KMS-11 (cell line): ENCODE measurements at regions not wholly inside any gene's neighbourhood (a gene's known extent, or its start where the extent isn't known, plus 50 kb on each side); places are given as distances from the start of the nearest gene placed in this dataset.

Experiments
- H2AFZ ChIP-seq: fragments of 200-600 bp; sonication (generic); 2 replicates; pipeline ENCODE4 v1.6.1; 2016; ENCODE audit warnings: antibody characterized with exemption, mixed run types, low read depth
- H3K27ac ChIP-seq: fragments of 200-600 bp; sonication (generic); 2 replicates; pipeline ENCODE4 v1.6.1; 2016; ENCODE audit warnings: mild to moderate bottlenecking, mixed run types
- H3K27me3 ChIP-seq: fragments of 200-600 bp; sonication (generic); 2 replicates; pipeline ENCODE4 v1.6.1; 2017; ENCODE audit warnings: mild to moderate bottlenecking, low read depth, mixed run types, moderate library complexity; ENCODE audit not compliant: insufficient read depth
- H3K36me3 ChIP-seq: fragments of 200-600 bp; sonication (generic); 2 replicates; pipeline ENCODE4 v1.6.1; 2017; ENCODE audit warnings: mild to moderate bottlenecking, mixed run types; ENCODE audit not compliant: insufficient read depth
- H3K4me1 ChIP-seq: fragments of 200-600 bp; sonication (generic); 2 replicates; pipeline ENCODE4 v1.6.1; 2016; ENCODE audit warnings: mild to moderate bottlenecking, low read depth, mixed run types; ENCODE audit not compliant: poor library complexity, severe bottlenecking
- H3K4me2 ChIP-seq: fragments of 200-600 bp; sonication (generic); 2 replicates; pipeline ENCODE4 v1.7.0; 2016; ENCODE audit warnings: mild to moderate bottlenecking, mixed run types
- H3K4me3 ChIP-seq: fragments of 200-600 bp; sonication (generic); IDR thresholded peaks from 2 replicates; pipeline ENCODE4 v1.6.1; 2017; ENCODE audit warnings: low read depth, low read length, mixed read lengths; ENCODE audit not compliant: insufficient read depth
- H3K79me2 ChIP-seq: fragments of 200-600 bp; sonication (generic); 2 replicates; pipeline ENCODE4 v1.6.1; 2016; ENCODE audit warnings: low read depth, mixed run types; ENCODE audit not compliant: insufficient read depth
- H3K9ac ChIP-seq: fragments of 200-600 bp; sonication (generic); 2 replicates; pipeline ENCODE4 v1.6.1; 2016; ENCODE audit warnings: mild to moderate bottlenecking, mixed run types
- H4K20me1 ChIP-seq: fragments of 200-600 bp; sonication (generic); 2 replicates; pipeline ENCODE4 v1.6.1; 2016; ENCODE audit warnings: mild to moderate bottlenecking, mixed run types; ENCODE audit not compliant: insufficient read depth
- TF ChIP-seq, protein P1 (sequence below): fragments of 200-600 bp; sonication (generic); conservative IDR thresholded peaks from 2 replicates; pipeline ENCODE4 v1.6.1; 2017; ENCODE audit warnings: low read depth, mild to moderate bottlenecking, antibody characterized with exemption, low read length, moderate library complexity, mixed read lengths

DNA sequence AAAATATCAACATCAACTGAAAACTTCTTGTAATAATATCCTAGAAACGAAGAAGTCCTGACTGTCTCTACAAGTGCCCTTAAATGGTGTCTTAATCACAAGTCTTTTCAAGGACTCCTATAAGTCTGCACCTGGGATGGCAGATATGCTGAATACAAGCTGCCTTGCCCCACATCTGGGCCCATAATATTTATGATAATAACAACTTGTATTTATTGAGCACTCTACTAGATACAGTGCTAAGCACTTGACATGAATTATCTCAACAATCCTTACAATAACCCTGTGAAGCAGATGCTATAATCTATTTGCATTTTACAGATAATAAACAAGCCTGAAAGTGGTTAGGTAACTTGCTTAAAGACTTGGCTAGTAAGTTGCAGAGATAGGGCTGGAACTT is 78.0 kb upstream of the ZNF648 start:
- no peaks in the 10 kb centered on the region for H4K20me1 ChIP-seq
- H3K27me3 ChIP-seq = no peaks in the 10 kb centered on the region
- H3K27ac ChIP-seq = no peak overlapping the region
- no peaks in the 10 kb centered on the region for H3K79me2 ChIP-seq
- H3K9ac ChIP-seq = no peak overlapping the region
- H3K4me1 ChIP-seq = peaks cover 5% of the 10 kb centered on the region
- no peak overlapping the region for H2AFZ ChIP-seq
- H3K4me2 ChIP-seq = no peak overlapping the region
- no peaks in the 10 kb centered on the region for H3K36me3 ChIP-seq
- TF ChIP-seq, protein P1, sequence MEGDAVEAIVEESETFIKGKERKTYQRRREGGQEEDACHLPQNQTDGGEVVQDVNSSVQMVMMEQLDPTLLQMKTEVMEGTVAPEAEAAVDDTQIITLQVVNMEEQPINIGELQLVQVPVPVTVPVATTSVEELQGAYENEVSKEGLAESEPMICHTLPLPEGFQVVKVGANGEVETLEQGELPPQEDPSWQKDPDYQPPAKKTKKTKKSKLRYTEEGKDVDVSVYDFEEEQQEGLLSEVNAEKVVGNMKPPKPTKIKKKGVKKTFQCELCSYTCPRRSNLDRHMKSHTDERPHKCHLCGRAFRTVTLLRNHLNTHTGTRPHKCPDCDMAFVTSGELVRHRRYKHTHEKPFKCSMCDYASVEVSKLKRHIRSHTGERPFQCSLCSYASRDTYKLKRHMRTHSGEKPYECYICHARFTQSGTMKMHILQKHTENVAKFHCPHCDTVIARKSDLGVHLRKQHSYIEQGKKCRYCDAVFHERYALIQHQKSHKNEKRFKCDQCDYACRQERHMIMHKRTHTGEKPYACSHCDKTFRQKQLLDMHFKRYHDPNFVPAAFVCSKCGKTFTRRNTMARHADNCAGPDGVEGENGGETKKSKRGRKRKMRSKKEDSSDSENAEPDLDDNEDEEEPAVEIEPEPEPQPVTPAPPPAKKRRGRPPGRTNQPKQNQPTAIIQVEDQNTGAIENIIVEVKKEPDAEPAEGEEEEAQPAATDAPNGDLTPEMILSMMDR = no peak
- no peak overlapping the region for H3K4me3 ChIP-seq

DNA sequence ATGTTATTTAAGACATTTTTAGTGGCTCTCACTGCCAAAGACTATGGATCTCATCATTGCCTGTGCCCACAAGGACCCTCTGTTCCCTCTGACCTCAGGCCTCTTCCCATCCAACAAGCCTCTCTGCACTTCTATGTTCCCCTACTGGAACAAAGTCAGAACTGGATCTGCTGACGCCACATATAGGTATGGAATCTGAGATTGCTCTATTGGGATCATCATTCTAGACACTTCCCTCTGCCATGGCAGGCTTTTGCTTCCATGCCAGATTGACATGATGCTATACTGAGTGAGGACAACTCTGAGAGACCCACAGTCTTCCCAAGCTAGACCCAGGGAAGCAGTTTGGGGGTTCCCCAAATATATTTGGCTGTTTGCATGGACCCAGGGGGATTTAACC is 76.0 kb upstream of the ZNF648 start:
- Histone ChIP-seq H3K4me1 (no peaks in the 10 kb centered on the region), H3K27me3 (no peaks in the 10 kb centered on the region), H3K27ac (no peak overlapping the region), H3K36me3 (no peaks in the 10 kb centered on the region), H4K20me1 (no peaks in the 10 kb centered on the region), H3K4me2 (no peak overlapping the region), H3K79me2 (no peaks in the 10 kb centered on the region), H2AFZ (no peak overlapping the region), H3K4me3 (no peak overlapping the region), H3K9ac (no peak overlapping the region)
- TF ChIP-seq, protein P1 = no peak

DNA sequence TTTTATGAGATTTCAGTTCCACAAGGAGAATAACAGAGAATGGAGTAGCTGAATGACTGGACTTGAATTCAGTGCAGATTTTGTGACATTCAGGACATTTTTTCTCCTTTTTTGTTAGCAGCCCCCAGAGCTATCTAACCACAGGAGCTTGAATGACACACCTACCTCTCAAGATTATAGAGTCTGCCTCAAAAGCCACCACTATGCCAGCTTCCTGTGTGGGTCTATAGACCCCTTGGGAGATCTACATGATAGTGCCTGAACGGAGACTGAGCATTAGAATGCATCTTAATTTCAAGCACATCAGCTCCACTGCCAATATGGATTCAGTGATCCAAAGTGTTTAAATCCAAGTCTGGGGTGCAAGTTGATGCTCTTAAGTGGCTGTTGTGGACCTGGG is 74.4 kb upstream of the ZNF648 start:
- no peak overlapping the region for H3K4me2 ChIP-seq

DNA sequence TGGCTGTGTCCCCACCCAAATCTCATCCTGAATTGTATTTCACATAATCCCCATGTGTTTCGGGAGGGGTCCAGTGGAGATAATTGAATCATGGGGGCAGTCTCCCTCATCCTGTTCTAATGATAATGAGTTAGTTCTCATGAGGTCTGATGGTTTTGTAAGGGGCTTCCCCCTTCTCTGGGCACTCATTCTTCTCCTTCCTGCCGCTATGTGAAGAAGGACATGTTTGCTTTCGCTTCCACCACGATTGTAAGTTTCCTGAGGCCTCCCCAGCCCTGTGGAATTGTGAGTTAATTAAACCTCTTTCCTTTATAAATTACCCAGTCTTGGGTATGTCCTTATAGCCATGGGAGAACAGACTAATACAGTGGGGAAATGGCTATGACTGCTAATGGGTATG is 72.7 kb upstream of the ZNF648 start:
- H3K4me1 ChIP-seq = no peaks in the 10 kb centered on the region
- H3K36me3 ChIP-seq = no peaks in the 10 kb centered on the region
- H3K9ac ChIP-seq = no peak overlapping the region
- H3K4me3 ChIP-seq = no peak overlapping the region
- no peaks in the 10 kb centered on the region for H4K20me1 ChIP-seq
- no peaks in the 10 kb centered on the region for H3K27me3 ChIP-seq
- no peaks in the 10 kb centered on the region for H3K79me2 ChIP-seq
- H2AFZ ChIP-seq = no peak overlapping the region
- TF ChIP-seq, protein P1 = no peak
- no peak overlapping the region for H3K27ac ChIP-seq
- H3K4me2 ChIP-seq = no peak overlapping the region

More for the DNA sequence above, 74.4 kb upstream of the ZNF648 start:
- no peak overlapping the region for H2AFZ ChIP-seq
- H3K36me3 ChIP-seq = no peaks in the 10 kb centered on the region
- no peak overlapping the region for H3K4me3 ChIP-seq
- TF ChIP-seq, protein P1 = no peak
- H3K27ac ChIP-seq = no peak overlapping the region
- H4K20me1 ChIP-seq = no peaks in the 10 kb centered on the region
- H3K9ac ChIP-seq = no peak overlapping the region
- H3K27me3 ChIP-seq = no peaks in the 10 kb centered on the region
- H3K4me1 ChIP-seq = no peaks in the 10 kb centered on the region
- no peaks in the 10 kb centered on the region for H3K79me2 ChIP-seq
